ENCODE measurements at regions not wholly inside any gene's neighbourhood (a gene's known extent, or its start where the extent isn't known, plus 50 kb on each side); places are given as distances from the start of the nearest gene placed in this dataset.
A peak's percentile ranks its signal among the peaks of the same experiment; 100 is the strongest.

DNA sequence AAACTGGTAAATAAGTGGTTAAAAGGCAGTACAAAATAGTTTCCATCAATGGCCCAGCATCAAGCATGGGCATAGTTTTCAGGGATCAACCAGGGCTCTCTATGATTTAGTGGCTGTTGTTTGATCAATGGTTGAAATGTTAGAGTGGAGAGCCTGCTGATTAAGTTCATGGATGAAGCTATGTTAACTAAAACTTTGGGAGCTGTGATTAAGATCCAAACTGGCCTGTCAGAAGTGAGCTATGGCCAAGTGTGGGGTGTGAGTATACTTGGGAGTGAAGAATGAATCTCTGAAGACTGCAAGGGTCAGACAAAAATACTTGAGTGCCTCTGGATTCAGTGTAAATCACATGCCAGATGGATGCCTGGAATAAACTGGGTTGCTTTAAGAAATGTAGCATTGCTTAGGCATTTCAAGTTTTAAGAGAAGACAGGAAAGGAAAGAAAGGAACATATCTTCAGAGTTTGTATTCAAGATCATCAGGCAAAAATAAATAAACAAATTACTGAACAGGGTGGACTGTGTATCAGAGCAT lies 422.2 kb upstream of the ADAMTS9 start:
- H3K4me3 ChIP-seq (ENCODE audit: low read depth, low read length): no peak overlapping the region
- TF ChIP-seq, protein P1, sequence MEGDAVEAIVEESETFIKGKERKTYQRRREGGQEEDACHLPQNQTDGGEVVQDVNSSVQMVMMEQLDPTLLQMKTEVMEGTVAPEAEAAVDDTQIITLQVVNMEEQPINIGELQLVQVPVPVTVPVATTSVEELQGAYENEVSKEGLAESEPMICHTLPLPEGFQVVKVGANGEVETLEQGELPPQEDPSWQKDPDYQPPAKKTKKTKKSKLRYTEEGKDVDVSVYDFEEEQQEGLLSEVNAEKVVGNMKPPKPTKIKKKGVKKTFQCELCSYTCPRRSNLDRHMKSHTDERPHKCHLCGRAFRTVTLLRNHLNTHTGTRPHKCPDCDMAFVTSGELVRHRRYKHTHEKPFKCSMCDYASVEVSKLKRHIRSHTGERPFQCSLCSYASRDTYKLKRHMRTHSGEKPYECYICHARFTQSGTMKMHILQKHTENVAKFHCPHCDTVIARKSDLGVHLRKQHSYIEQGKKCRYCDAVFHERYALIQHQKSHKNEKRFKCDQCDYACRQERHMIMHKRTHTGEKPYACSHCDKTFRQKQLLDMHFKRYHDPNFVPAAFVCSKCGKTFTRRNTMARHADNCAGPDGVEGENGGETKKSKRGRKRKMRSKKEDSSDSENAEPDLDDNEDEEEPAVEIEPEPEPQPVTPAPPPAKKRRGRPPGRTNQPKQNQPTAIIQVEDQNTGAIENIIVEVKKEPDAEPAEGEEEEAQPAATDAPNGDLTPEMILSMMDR (IDR thresholded peaks at IDR 0.05; ENCODE audit: low read depth, low read length, missing control alignments): no peak
- H3K27me3 ChIP-seq (replicated peaks): no peaks in the 10 kb centered on the region
- no peaks in the 10 kb centered on the region for H3K36me3 ChIP-seq (replicated peaks)
- no peak for DNase-seq
- H3K27ac ChIP-seq: no peak overlapping the region
- in situ Hi-C loops (cut with HindIII; ENCODE audit: low pct_ligation_motif_present, low sequenced_read_pairs): no loop called here

DNA sequence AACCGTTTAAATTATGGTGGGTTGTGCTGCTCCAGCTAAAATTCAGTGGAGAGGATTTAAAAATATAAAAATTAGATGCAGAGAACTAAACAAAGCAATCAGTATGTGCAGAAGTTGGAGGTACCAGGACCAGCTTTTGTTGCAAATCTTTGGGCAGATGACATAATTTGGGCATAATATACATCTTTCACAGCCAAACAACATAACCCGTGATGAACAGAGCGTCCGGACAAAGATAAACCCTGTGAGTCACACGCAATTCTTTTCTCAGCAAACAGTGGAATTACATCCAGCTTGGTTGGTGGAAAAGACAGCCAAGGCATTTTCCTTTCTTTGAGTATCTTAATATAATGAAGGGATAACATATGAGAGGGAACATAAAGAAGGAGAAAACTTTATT lies 419.4 kb upstream of the ADAMTS9 start:
- Histone ChIP-seq H3K27ac (no peak overlapping the region), H3K4me3 (ENCODE audit: low read depth, low read length) (no peak overlapping the region), H3K36me3 (replicated peaks) (no peaks in the 10 kb centered on the region), H3K27me3 (replicated peaks) (no peaks in the 10 kb centered on the region)
- in situ Hi-C loops (cut with HindIII; ENCODE audit: low pct_ligation_motif_present, low sequenced_read_pairs): no loop called here
- peak; percentile 47 for DNase-seq
- TF ChIP-seq, protein P1 (IDR thresholded peaks at IDR 0.05; ENCODE audit: low read depth, low read length, missing control alignments): no peak

DNA sequence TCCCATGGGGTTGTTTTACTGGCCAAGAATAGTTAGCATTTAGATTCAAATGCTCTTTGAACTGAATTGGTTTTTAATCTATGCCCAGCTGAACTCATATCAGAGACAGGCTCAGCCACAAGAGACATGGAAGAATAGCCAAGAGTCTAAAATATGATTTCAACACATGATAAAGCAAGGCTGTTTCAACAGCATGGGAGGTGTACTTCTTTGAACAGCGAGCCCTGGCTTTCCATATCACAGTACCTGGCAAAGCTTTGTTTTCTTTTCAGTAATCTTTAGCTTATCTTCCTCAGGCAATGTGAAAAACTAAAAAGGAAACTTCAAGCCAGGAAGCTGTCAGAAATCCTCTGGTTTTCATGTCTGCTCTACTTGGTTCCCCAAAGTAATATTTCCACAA lies 413.6 kb upstream of the ADAMTS9 start:
- Histone ChIP-seq H3K27me3 (replicated peaks) (no peaks in the 10 kb centered on the region), H3K36me3 (replicated peaks) (no peaks in the 10 kb centered on the region), H3K4me3 (ENCODE audit: low read depth, low read length) (no peak overlapping the region), H3K27ac (no peak overlapping the region)
- DNase-seq: no peak
- TF ChIP-seq, protein P1 (IDR thresholded peaks at IDR 0.05; ENCODE audit: low read depth, low read length, missing control alignments): no peak
- in situ Hi-C loops (cut with HindIII; ENCODE audit: low pct_ligation_motif_present, low sequenced_read_pairs): no loop called here

DNA sequence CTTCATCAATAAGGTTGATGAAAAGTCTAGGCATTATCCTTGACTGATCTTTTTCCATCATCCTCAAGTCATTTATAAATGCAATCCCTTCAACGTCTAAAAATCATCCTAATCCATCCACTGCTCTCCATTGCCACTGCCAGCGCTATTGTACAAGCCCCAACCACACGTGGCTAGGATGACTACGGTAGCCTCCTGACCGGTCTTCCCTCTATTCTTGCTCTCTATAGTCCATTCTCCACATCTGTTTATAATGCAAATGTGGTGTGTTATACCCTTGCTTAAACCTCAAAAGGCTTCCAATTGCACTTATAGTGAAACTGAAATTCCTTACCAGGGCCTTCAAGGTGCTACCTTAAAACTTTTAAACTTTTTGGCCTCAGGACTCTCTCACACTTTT lies 410.6 kb upstream of the ADAMTS9 start:
- in situ Hi-C loops (cut with HindIII; ENCODE audit: low pct_ligation_motif_present, low sequenced_read_pairs): no loop called here
- no peak for DNase-seq
- TF ChIP-seq, protein P1 (IDR thresholded peaks at IDR 0.05; ENCODE audit: low read depth, low read length, missing control alignments): no peak
- Histone ChIP-seq H3K27ac (no peak overlapping the region), H3K27me3 (replicated peaks) (no peaks in the 10 kb centered on the region), H3K36me3 (replicated peaks) (no peaks in the 10 kb centered on the region), H3K4me3 (ENCODE audit: low read depth, low read length) (no peak overlapping the region)

DNA sequence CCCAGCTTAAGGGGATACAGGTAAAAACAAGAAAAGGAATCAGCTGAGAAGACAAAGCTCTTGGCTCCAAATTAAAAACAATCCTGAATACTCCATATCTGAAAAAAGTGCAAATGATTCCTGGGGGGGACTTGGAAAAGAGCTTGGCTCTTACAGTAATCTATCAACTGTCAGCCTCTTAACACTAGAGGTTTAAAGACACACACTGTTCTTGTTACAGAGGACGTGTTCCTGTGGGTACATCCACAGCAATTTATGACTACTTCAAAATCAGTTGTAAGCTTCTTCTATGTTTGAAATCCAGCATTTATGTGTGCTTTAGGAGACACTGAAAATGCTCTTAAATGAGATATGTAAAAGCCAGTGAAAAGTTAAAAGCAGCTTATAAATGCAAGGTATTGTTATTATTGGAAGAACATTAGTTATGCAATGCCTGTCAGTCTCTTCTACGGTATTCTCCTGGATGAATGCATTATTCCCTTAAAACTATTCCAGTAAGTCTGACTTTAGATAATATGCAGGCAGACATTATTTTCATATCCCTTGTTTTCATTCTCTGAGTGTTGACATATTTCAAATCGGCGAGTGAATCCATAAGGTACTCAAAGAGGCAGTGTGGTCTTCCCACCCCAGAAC lies 408.4 kb upstream of the ADAMTS9 start:
- Histone ChIP-seq H3K27me3 (replicated peaks) (no peaks in the 10 kb centered on the region), H3K4me3 (ENCODE audit: low read depth, low read length) (no peak overlapping the region), H3K27ac (no peak overlapping the region), H3K36me3 (replicated peaks) (no peaks in the 10 kb centered on the region)
- TF ChIP-seq, protein P1 (IDR thresholded peaks at IDR 0.05; ENCODE audit: low read depth, low read length, missing control alignments): no peak
- no peak for DNase-seq
- in situ Hi-C loops (cut with HindIII; ENCODE audit: low pct_ligation_motif_present, low sequenced_read_pairs): no loop called here

DNA sequence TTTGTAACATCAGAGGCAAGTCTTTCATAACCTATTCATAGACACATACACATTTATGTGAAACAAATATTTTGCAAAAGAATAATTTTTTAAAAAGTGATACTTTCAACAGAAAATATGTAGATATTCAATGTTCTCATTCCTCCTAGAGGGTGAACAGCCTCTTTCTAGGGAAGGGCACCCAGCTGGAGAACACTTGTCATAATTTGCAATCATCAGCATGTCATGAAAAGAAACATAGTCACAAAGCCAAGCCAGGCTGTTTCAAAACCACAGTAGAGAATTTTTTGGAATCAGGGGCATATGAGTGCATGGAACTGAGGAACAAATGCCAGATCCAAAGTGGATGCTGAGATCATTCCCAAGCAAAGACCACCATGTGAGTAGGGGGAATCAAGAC lies 406.9 kb upstream of the ADAMTS9 start:
- Histone ChIP-seq H3K27ac (no peak overlapping the region), H3K4me3 (ENCODE audit: low read depth, low read length) (no peak overlapping the region), H3K27me3 (replicated peaks) (no peaks in the 10 kb centered on the region), H3K36me3 (replicated peaks) (no peaks in the 10 kb centered on the region)
- TF ChIP-seq, protein P1 (IDR thresholded peaks at IDR 0.05; ENCODE audit: low read depth, low read length, missing control alignments): no peak
- in situ Hi-C loops (cut with HindIII; ENCODE audit: low pct_ligation_motif_present, low sequenced_read_pairs): no loop called here
- DNase-seq: no peak

All from brain microvascular endothelial cell (primary cell).